Esophagus squamous epithelium (tissue), 4 donors: ENCODE measurements at regions not wholly inside any gene's neighbourhood (a gene's known extent, or its start where the extent isn't known, plus 50 kb on each side); places are given as distances from the start of the nearest gene placed in this dataset.

Experiments used
- CTCF ChIP-seq, 6 experiments: fragments of 450-650 bp in 4 of 6; fragments of 200-600 bp in 2 of 6; sonication (generic) in 2 of 6; IDR thresholded peaks; one replicate each; pipeline ENCODE4 v1.5.1; 2016 to 2019; ENCODE audit warnings: antibody characterized with exemption in 6 of 6, mild to moderate bottlenecking in 4 of 6, moderate library complexity in 4 of 6
- POLR2A ChIP-seq, 4 donors: fragments of 450-650 bp; IDR thresholded peaks; one replicate each; pipeline ENCODE4 v1.6.1; 2017; ENCODE audit warnings: antibody characterized with exemption in 4 of 4, mild to moderate bottlenecking in 4 of 4, moderate library complexity in 3 of 4

- TF ChIP-seq POLR2A (IDR thresholded peaks at IDR 0.05): no peak
- no peak for TF ChIP-seq CTCF (IDR thresholded peaks at IDR 0.05)
Observed at GRCh38 chr10:62666275-62666674, 138.2 kb upstream of the ADO start.
